ENCODE measurements at regions not wholly inside any gene's neighbourhood (a gene's known extent, or its start where the extent isn't known, plus 50 kb on each side); places are given as distances from the start of the nearest gene placed in this dataset.

DNA sequence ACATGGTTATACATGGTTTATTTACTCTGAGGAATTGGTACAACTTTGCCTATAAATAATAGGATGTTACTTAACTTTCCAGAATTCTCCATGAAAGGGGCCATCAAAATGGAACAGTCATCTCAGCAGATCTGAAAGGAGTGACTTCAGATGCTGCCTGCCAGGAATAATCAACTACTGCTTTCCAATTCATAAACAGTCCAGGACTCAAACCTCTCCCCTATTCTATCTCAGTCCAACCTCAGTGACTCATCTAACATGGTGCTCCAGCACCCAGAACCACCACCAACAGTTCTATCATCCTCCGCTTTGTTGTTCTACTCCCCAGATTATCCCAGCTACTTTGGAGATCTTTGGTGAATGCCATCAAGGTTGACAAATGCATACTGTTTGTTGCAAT, 221.5 kb upstream of the MPDZ start:
- TF ChIP-seq, protein P1, sequence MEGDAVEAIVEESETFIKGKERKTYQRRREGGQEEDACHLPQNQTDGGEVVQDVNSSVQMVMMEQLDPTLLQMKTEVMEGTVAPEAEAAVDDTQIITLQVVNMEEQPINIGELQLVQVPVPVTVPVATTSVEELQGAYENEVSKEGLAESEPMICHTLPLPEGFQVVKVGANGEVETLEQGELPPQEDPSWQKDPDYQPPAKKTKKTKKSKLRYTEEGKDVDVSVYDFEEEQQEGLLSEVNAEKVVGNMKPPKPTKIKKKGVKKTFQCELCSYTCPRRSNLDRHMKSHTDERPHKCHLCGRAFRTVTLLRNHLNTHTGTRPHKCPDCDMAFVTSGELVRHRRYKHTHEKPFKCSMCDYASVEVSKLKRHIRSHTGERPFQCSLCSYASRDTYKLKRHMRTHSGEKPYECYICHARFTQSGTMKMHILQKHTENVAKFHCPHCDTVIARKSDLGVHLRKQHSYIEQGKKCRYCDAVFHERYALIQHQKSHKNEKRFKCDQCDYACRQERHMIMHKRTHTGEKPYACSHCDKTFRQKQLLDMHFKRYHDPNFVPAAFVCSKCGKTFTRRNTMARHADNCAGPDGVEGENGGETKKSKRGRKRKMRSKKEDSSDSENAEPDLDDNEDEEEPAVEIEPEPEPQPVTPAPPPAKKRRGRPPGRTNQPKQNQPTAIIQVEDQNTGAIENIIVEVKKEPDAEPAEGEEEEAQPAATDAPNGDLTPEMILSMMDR (IDR thresholded peaks at IDR 0.05): no peak
- no peak for TF ChIP-seq ZFX (IDR thresholded peaks at IDR 0.05; ENCODE audit: borderline replicate concordance)
